ENCODE measurements at regions not wholly inside any gene's neighbourhood (a gene's known extent, or its start where the extent isn't known, plus 50 kb on each side); places are given as distances from the start of the nearest gene placed in this dataset.
A peak's percentile ranks its signal among the peaks of the same experiment; 100 is the strongest.

GRCh38 chr2:217515615-217516309, 487.0 kb downstream of the TNS1 start:
- no peak for DNase-seq

- DNase-seq: no peak
Measured at GRCh38 chr2:217513258-217513657, 489.5 kb downstream of the TNS1 start.

GRCh38 chr2:217512728-217513127, 490.1 kb downstream of the TNS1 start:
- no peak for DNase-seq

- no peak for DNase-seq
Measured at GRCh38 chr2:217512259-217512658, 490.5 kb downstream of the TNS1 start.

GRCh38 chr2:217511850-217512249, 490.9 kb downstream of the TNS1 start:
- DNase-seq: no peak

GRCh38 chr2:217510771-217511291, 492.0 kb downstream of the TNS1 start:
- peak; percentile 83 for DNase-seq

- DNase-seq: no peak
Measured at GRCh38 chr2:217505303-217505702, 497.5 kb downstream of the TNS1 start.

- DNase-seq: no peak
Measured at GRCh38 chr2:217501887-217502286, 500.9 kb downstream of the TNS1 start.

GRCh38 chr2:217497843-217498377, 504.9 kb downstream of the TNS1 start:
- no peak for DNase-seq

- DNase-seq: no peak
Measured at GRCh38 chr2:217494557-217494956, 508.2 kb downstream of the TNS1 start.

GRCh38 chr2:217491271-217491670, 511.5 kb downstream of the TNS1 start:
- no peak for DNase-seq

GRCh38 chr2:217489145-217489960, 513.4 kb downstream of the TNS1 start:
- no peak for DNase-seq

- DNase-seq: no peak
Measured at GRCh38 chr2:217484046-217484445, 518.7 kb downstream of the TNS1 start.

- DNase-seq: no peak
Measured at GRCh38 chr2:217482056-217482710, 520.6 kb downstream of the TNS1 start.

GRCh38 chr2:217481577-217481976, 521.2 kb downstream of the TNS1 start:
- DNase-seq: no peak

- no peak for DNase-seq
Measured at GRCh38 chr2:217479566-217479965, 523.2 kb downstream of the TNS1 start.

- DNase-seq: no peak
Measured at GRCh38 chr2:217478831-217479455, 523.9 kb downstream of the TNS1 start.

- DNase-seq: no peak
Measured at GRCh38 chr2:217477583-217477982, 525.2 kb downstream of the TNS1 start.

GRCh38 chr2:217475791-217476190, 527.0 kb downstream of the TNS1 start:
- DNase-seq: no peak

GRCh38 chr2:217475101-217475500, 527.7 kb downstream of the TNS1 start:
- DNase-seq: no peak

GRCh38 chr2:217471319-217471718, 531.5 kb downstream of the TNS1 start:
- no peak for DNase-seq

GRCh38 chr2:217469203-217469810, 533.5 kb downstream of the TNS1 start:
- DNase-seq: no peak
